T-cell (primary cell): ENCODE measurements at regions not wholly inside any gene's neighbourhood (a gene's known extent, or its start where the extent isn't known, plus 50 kb on each side); places are given as distances from the start of the nearest gene placed in this dataset.

Experiments
- ATAC-seq, 4 experiments: fragments of 200-7000 bp in 3 of 4; fragments of 150-1000 bp in 1 of 4; cut with Tn5 transposase; replicated peaks in 1 of 4; 1 replicate in 3 of 4; 2 replicates in 1 of 4; pipeline ENCODE4 v1.10.0; 2021; ENCODE audit warnings: moderate library complexity in 3 of 4, mild to moderate bottlenecking in 2 of 4, moderate number of reproducible peaks in 1 of 4
- CTCF ChIA-PET, 2 donors: fragments of 300-600 bp; sonication (Branson Sonifier 250); formaldehyde crosslinking; loops; one replicate each; lab custom pipeline; 2022; ENCODE audit warnings: antibody characterized with exemption in 2 of 2; lab: Charles Lee
- POLR2A ChIA-PET, 2 donors: fragments of 300-600 bp; sonication (Branson Sonifier 250); formaldehyde crosslinking; loops; one replicate each; lab custom pipeline; 2022; ENCODE audit warnings: antibody characterized with exemption in 2 of 2; lab: Charles Lee
- DNase-seq, 35 experiments: peaks; one replicate each; pipeline versions ENCODE4 v3.0.0 to v3.0.0-alpha.2; 2013 to 2023
- H3K27ac ChIP-seq: one replicate; pipeline ENCODE4 v1.5.1; 2013; ENCODE audit warnings: low read length
- H3K27me3 ChIP-seq, 2 experiments: replicated peaks in 1 of 2; 1 replicate in 1 of 2; 2 replicates in 1 of 2; pipeline versions ENCODE4 v1.6.1 to v1.7.0; 2013; ENCODE audit warnings: low read length in 1 of 2, mixed read lengths in 1 of 2; ENCODE audit not compliant: control insufficient read depth in 2 of 2, insufficient read depth in 2 of 2; ENCODE audit errors: extremely low read depth in 1 of 2
- H3K36me3 ChIP-seq, 2 donors: 1 replicate in 1 of 2; 2 replicates in 1 of 2; pipeline versions ENCODE4 v1.6.1 to v1.7.0; 2013; ENCODE audit warnings: low read length in 1 of 2; ENCODE audit not compliant: control insufficient read depth in 2 of 2, insufficient read depth in 1 of 2; ENCODE audit errors: extremely low read depth in 1 of 2
- H3K4me1 ChIP-seq, 2 experiments: 1 replicate in 1 of 2; 2 replicates in 1 of 2; pipeline versions ENCODE4 v1.6.1 to v1.7.0; 2013; ENCODE audit warnings: low read length in 2 of 2, mixed read lengths in 1 of 2; ENCODE audit not compliant: insufficient read depth in 2 of 2, control insufficient read depth in 1 of 2; ENCODE audit errors: extremely low read depth in 1 of 2
- H3K4me3 ChIP-seq, 2 donors: 1 replicate in 1 of 2; 2 replicates in 1 of 2; pipeline versions ENCODE4 v1.5.1 to v1.7.0; 2013; ENCODE audit warnings: mild to moderate bottlenecking in 2 of 2, low read length in 1 of 2, moderate library complexity in 1 of 2; ENCODE audit not compliant: control insufficient read depth in 1 of 2; ENCODE audit errors: extremely low read depth in 1 of 2
- H3K9me3 ChIP-seq: 2 replicates; pipeline ENCODE4 v1.7.0; 2013
- H3K27ac Mint-ChIP-seq, 2 donors: one replicate each; pipeline ENCODE4 v1.8.0; 2020 to 2021; ENCODE audit warnings: mild to moderate bottlenecking in 2 of 2, mixed read lengths in 2 of 2
- H3K27me3 Mint-ChIP-seq, 2 donors: one replicate each; pipeline ENCODE4 v1.8.0; 2021 to 2022; ENCODE audit warnings: mixed read lengths in 2 of 2
- H3K36me3 Mint-ChIP-seq: one replicate; pipeline ENCODE4 v1.8.0; 2021; ENCODE audit warnings: mixed read lengths
- H3K4me1 Mint-ChIP-seq, 3 donors: one replicate each; pipeline ENCODE4 v1.8.0; 2020 to 2022; ENCODE audit warnings: mixed read lengths in 3 of 3, mild to moderate bottlenecking in 1 of 3
- H3K4me3 Mint-ChIP-seq, 3 donors: one replicate each; pipeline ENCODE4 v1.8.0; 2020 to 2022; ENCODE audit warnings: mild to moderate bottlenecking in 3 of 3, mixed read lengths in 3 of 3, moderate library complexity in 3 of 3
- H3K9me3 Mint-ChIP-seq, 3 donors: one replicate each; pipeline ENCODE4 v1.8.0; 2020 to 2022; ENCODE audit warnings: mixed read lengths in 3 of 3
- WGBS: methylation state at CpG from one replicate; pipeline ENCODE4 v1.1.5; 2013; ENCODE audit warnings: missing lambda C conversion rate; ENCODE audit not compliant: insufficient coverage; 5-methylcytosine and 5-hydroxymethylcytosine counted together

DNA sequence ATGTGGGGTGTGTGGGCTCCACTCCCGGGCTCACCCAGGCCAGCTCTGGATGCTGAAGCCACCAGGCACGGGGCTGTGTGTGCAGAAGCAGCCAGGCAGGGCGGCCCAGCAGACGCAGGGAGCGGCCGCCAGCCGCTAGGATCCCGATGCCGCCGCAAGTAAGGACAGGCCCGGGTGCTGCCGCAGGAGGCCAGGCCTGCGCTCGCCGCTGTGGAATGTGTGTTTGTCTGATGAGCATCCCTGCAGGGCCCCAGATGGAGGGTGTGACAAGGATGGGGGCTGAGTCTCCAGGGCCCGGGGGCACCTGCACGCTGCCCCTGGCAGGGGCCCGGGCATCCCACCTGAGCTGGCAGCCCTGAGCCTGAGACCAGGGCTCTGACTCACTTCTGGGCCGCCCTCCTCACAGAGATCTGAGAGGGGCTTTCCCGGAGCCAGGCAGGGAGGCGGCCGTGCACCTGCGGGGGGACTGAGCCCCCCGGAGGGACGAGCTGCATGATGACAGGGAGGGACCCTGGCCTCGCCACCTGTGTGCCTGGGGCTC is 101.5 kb downstream of the FOXL3 start:
- H3K27ac ChIP-seq, result no peak overlapping the region
- peaks cover 0 to 3% of the 10 kb centered on the region in 2 experiments for H3K27me3 ChIP-seq
- H3K4me3 ChIP-seq, result no peak overlapping the region
- peaks cover 0 to 2% of the 10 kb centered on the region in 2 donors for H3K27me3 Mint-ChIP-seq
- ChIA-PET CTCF (no interaction called here), POLR2A (no interaction called here)
- peaks cover 0 to 9% of the 10 kb centered on the region in 2 experiments for H3K4me1 ChIP-seq
- ATAC-seq, result no peak
- H3K9me3 Mint-ChIP-seq, result peaks cover 9 to 21% (median 14%) of the 10 kb centered on the region in 3 donors
- H3K4me3 Mint-ChIP-seq, result no peak overlapping the region
- no peaks in the 10 kb centered on the region for H3K36me3 ChIP-seq
- WGBS, result 88% methylated on average over 25 of the region's 26 CpGs
- H3K4me1 Mint-ChIP-seq, result no peaks in the 10 kb centered on the region
- H3K36me3 Mint-ChIP-seq, result peaks cover 7% of the 10 kb centered on the region
- H3K27ac Mint-ChIP-seq, result no peak overlapping the region
- peak in 1 of 35 experiments; percentile 15 for DNase-seq
- no peaks in the 10 kb centered on the region for H3K9me3 ChIP-seq

DNA sequence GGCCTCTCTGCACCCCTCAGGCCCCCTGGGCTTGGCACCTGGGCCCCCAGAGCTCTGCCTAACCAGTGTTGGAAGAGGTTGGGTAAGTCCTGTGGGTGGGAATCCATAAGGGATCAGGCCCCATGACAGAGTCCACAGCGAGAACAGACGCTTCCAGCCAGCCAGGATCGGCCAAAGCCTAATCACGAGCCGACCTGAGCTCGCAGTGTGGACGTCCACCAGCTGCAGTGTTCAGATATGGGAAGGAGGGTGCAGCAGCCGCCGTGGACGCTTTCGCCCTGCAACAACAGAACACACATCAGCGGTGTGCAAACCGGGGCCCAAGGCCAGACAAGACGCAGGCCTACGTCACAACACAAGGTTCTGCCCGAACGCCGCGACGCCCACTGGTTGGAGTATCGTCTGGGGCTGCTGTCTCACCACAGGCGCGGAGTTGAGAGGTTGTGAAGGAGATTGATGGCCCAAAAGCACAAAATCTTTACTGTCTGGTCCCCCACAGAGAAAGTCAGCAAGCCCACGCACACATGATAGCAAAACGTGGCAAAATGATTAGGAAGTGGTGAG is 102.1 kb downstream of the FOXL3 start:
- no peak overlapping the region for H3K4me3 Mint-ChIP-seq
- peaks cover 0 to 2% of the 10 kb centered on the region in 2 donors for H3K27me3 Mint-ChIP-seq
- no peaks in the 10 kb centered on the region for H3K4me1 Mint-ChIP-seq
- CTCF ChIA-PET, result no interaction called here
- WGBS, result 92% methylated on average over 19 of the region's 25 CpGs
- H3K9me3 Mint-ChIP-seq, result peaks cover 14 to 26% (median 15%) of the 10 kb centered on the region in 3 donors
- no peak for ATAC-seq
- POLR2A ChIA-PET, result no interaction called here
- no peak overlapping the region for H3K27ac Mint-ChIP-seq
- no peak overlapping the region for H3K4me3 ChIP-seq
- no peak overlapping the region for H3K27ac ChIP-seq
- peak in 1 of 35 experiments; percentile 19 for DNase-seq
- H3K36me3 ChIP-seq, result no peaks in the 10 kb centered on the region
- H3K4me1 ChIP-seq, result peaks cover 0 to 9% of the 10 kb centered on the region in 2 experiments
- H3K9me3 ChIP-seq, result no peaks in the 10 kb centered on the region
- H3K27me3 ChIP-seq, result peaks cover 0 to 3% of the 10 kb centered on the region in 2 experiments
- peaks cover 7% of the 10 kb centered on the region for H3K36me3 Mint-ChIP-seq

DNA sequence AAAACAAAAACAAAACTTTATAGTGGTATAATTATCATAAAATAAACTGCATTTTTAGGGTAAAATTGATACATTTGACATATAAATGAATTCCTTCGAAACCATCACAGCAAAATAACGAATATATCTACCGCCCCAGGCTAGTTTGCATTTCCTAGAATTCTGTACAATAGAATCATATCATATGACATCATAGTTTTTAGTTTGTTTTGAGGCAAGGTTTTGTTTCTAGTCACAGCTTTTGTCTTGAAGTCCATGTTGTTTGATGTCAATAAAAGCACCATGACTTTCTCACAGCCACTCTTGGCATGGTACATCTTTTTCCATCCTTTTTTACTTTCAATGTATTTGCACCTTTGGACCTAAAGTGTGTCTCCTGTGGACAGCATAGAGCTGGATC is 102.9 kb downstream of the FOXL3 start:
- Histone ChIP-seq H3K4me1 (peaks cover 0 to 9% of the 10 kb centered on the region in 2 experiments), H3K36me3 (no peaks in the 10 kb centered on the region), H3K9me3 (no peaks in the 10 kb centered on the region), H3K27me3 (peaks cover 0 to 3% of the 10 kb centered on the region in 2 experiments), H3K27ac (no peak overlapping the region), H3K4me3 (no peak overlapping the region)
- Mint-ChIP-seq H3K4me1 (no peaks in the 10 kb centered on the region), H3K9me3 (peaks cover 16 to 34% (median 17%) of the 10 kb centered on the region in 3 donors), H3K36me3 (peaks cover 7% of the 10 kb centered on the region), H3K27ac (no peak overlapping the region), H3K4me3 (no peak overlapping the region), H3K27me3 (peaks cover 0 to 2% of the 10 kb centered on the region in 2 donors)
- POLR2A ChIA-PET, result no interaction called here
- ATAC-seq (no peak), DNase-seq (no peak)
- CTCF ChIA-PET, result no interaction called here
- WGBS, result no CpG with 5 or more reads among the region's 3 CpGs

DNA sequence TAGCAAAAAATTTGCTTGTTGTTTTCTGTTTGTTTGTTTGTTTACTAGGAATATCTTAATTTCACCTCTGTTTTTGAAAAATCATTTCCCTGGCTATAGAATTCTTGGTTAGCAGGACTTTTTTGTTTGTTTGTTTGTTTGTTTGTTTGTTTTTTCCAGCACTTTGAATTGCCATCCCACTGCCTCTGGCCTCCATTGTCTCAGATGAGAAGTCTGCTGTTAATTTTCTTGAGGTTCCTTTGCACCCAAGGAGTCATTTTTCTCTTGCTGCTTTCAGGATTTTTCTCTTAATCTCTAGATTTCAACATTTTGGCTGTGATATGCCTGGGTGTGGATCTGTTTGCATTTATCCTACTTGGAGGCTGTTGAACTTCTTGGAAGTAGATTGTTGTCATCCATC is 105.7 kb downstream of the FOXL3 start:
- H3K9me3 Mint-ChIP-seq, result peaks cover 24 to 59% (median 31%) of the 10 kb centered on the region in 3 donors
- no peaks in the 10 kb centered on the region for H3K36me3 ChIP-seq
- H3K9me3 ChIP-seq, result no peaks in the 10 kb centered on the region
- no peaks in the 10 kb centered on the region for H3K4me1 Mint-ChIP-seq
- no peak overlapping the region for H3K27ac Mint-ChIP-seq
- DNase-seq (no peak), ATAC-seq (no peak)
- H3K4me3 Mint-ChIP-seq, result no peak overlapping the region
- no peaks in the 10 kb centered on the region for H3K4me1 ChIP-seq
- CTCF ChIA-PET, result no interaction called here
- peaks cover 0 to 5% of the 10 kb centered on the region in 2 experiments for H3K27me3 ChIP-seq
- no peak overlapping the region for H3K27ac ChIP-seq
- peaks cover 7% of the 10 kb centered on the region for H3K36me3 Mint-ChIP-seq
- H3K27me3 Mint-ChIP-seq, result peaks cover 7 to 10% of the 10 kb centered on the region in 2 donors
- POLR2A ChIA-PET, result interaction anchor here in 1 of 2 donors (0.7 kb wide), 1 partner anchor 11 kb away, joined by 3 read pairs; no protein-coding TSS in a partner anchor
- H3K4me3 ChIP-seq, result no peak overlapping the region

DNA sequence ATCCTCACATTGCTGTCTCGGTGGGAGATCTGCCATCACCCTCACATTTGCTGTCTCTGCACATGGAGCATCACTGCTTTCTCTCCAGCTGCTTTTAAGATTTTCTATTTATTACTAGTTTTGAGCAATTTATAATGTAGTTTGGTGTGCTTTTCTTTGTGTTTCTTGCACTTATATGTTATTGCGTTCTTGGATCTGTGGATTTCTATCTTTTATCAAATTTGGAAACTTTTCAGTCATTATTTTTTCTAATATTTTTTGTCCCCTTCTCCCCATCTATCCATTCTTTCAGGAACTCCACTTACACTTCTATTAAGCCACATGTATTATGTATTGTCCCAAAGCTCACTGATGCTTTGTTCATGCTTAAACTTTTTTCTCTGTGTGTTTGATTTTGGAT is 108.9 kb downstream of the FOXL3 start:
- Mint-ChIP-seq H3K27me3 (peaks cover 7 to 10% of the 10 kb centered on the region in 2 donors), H3K9me3 (peaks cover 24 to 59% (median 31%) of the 10 kb centered on the region in 3 donors), H3K4me3 (no peak overlapping the region), H3K4me1 (no peaks in the 10 kb centered on the region), H3K27ac (no peak overlapping the region), H3K36me3 (peaks cover 7% of the 10 kb centered on the region)
- ATAC-seq (no peak), DNase-seq (no peak)
- H3K9me3 ChIP-seq, result no peaks in the 10 kb centered on the region
- POLR2A ChIA-PET, result no interaction called here
- H3K27me3 ChIP-seq, result peaks cover 0 to 16% of the 10 kb centered on the region in 2 experiments
- no peaks in the 10 kb centered on the region for H3K36me3 ChIP-seq
- no peaks in the 10 kb centered on the region for H3K4me1 ChIP-seq
- CTCF ChIA-PET, result interaction anchor here in 1 of 2 donors (0.5 kb wide), 1 partner anchor 13 kb away, joined by 4 read pairs; no protein-coding TSS in a partner anchor
- WGBS, result no CpG with 5 or more reads among the region's 2 CpGs
- no peak overlapping the region for H3K4me3 ChIP-seq
- H3K27ac ChIP-seq, result no peak overlapping the region

DNA sequence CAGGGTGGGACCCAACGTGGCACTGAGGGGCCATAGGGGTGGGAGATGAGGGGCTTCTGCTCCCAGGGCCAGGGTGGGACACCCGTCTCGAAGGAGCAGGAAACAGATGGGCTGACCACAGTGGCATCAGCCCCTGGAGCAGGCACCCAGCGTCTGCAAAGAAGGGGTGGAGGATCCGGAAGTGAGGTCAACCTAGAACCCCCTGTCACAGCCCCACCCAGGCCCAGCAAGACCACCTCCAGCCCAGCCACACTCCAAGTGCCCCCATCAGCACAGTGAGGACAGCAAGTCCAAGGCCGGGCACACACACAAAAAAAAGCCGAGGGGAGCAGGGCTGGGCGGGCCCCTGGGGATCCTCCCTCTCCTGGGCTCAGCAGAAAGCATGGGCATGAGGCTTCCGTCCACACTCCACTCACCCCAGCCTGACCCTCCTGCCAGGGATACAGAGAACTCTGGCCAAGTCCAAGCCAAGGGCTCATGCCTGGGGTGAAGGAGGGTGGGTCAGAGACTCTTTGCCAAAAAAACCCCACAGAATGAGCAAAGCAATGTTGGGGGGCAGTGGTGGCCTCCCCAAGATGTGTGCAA is 111.0 kb downstream of the FOXL3 start:
- ChIA-PET CTCF (no interaction called here), POLR2A (no interaction called here)
- H3K4me3 ChIP-seq, result no peak overlapping the region

More for the DNA sequence above, 111.0 kb downstream of the FOXL3 start:
- Histone ChIP-seq H3K27ac (no peak overlapping the region), H3K4me1 (no peaks in the 10 kb centered on the region), H3K9me3 (no peaks in the 10 kb centered on the region), H3K27me3 (peaks cover 0 to 27% of the 10 kb centered on the region in 2 experiments), H3K36me3 (no peaks in the 10 kb centered on the region)
- no peaks in the 10 kb centered on the region for H3K4me1 Mint-ChIP-seq
- ATAC-seq (no peak), DNase-seq (peak in 1 of 35 experiments; percentile 19)
- H3K36me3 Mint-ChIP-seq, result peaks cover 4% of the 10 kb centered on the region
- H3K27me3 Mint-ChIP-seq, result peaks cover 7 to 10% of the 10 kb centered on the region in 2 donors
- peaks cover 19 to 43% (median 22%) of the 10 kb centered on the region in 3 donors for H3K9me3 Mint-ChIP-seq
- no peak overlapping the region for H3K4me3 Mint-ChIP-seq
- no peak overlapping the region for H3K27ac Mint-ChIP-seq
- WGBS, result 76% methylated on average over 4 of the region's 9 CpGs
